SK-N-SH (cell line): ENCODE measurements at regions not wholly inside any gene's neighbourhood (a gene's known extent, or its start where the extent isn't known, plus 50 kb on each side); places are given as distances from the start of the nearest gene placed in this dataset.

Experiments used
- CTCF ChIA-PET: fragments of 300-600, 350-600 bp; formaldehyde crosslinking; extraction: SDS; loops from one replicate; lab custom pipeline; 2021; lab: Yijun Ruan, JAX
- POLR2A ChIA-PET: fragments of 350-600 bp; sonication (Branson Sonifier 250); formaldehyde crosslinking; extraction: SDS; loops from one replicate; lab custom pipeline; 2020; ENCODE audit warnings: antibody characterized with exemption, inconsistent platforms; lab: Yijun Ruan, JAX
- DNase-seq: peaks from one replicate; pipeline ENCODE4 v3.0.0; 2012
- H2AFZ ChIP-seq: fragments of 200-600 bp; sonication (generic); 2 replicates; pipeline ENCODE4 v1.8.1; 2016; ENCODE audit warnings: antibody characterized with exemption, mild to moderate bottlenecking, low read depth
- H3F3A ChIP-seq: fragments of 200-600 bp; sonication (generic); replicated peaks from 2 replicates; pipeline ENCODE3; 2016; ENCODE audit warnings: antibody characterized with exemption, mild to moderate bottlenecking; ENCODE audit not compliant: insufficient read depth
- H3K27ac ChIP-seq, 2 experiments: fragments of 200-500 bp in 1 of 2; fragments of 200-600 bp in 1 of 2; sonication (Bioruptor generic) in 1 of 2; sonication (generic), shearing (Covaris generic) in 1 of 2; 2 replicates each; pipeline versions ENCODE4 v1.5.1 to v1.6.1; 2014 to 2016; ENCODE audit warnings: low read depth in 2 of 2, inconsistent platforms in 1 of 2, low read length in 1 of 2, mild to moderate bottlenecking in 1 of 2, mixed read lengths in 1 of 2
- H3K27me3 ChIP-seq: fragments of 200-600 bp; sonication (generic), shearing (Covaris generic); 2 replicates; pipeline ENCODE4 v1.6.1; 2016; ENCODE audit warnings: mixed run types; ENCODE audit not compliant: insufficient read depth
- H3K36me3 ChIP-seq, 2 experiments: fragments of 200-500 bp in 1 of 2; fragments of 200-600 bp in 1 of 2; sonication (Bioruptor generic) in 1 of 2; sonication (generic) in 1 of 2; replicated peaks in 1 of 2; 2 replicates each; pipeline versions ENCODE3 to v1.5.1; 2014 to 2016; ENCODE audit warnings: low read length in 1 of 2, mild to moderate bottlenecking in 1 of 2; ENCODE audit not compliant: insufficient read depth in 2 of 2, control insufficient read depth in 1 of 2
- H3K4me1 ChIP-seq, 2 experiments: fragments of 200-500 bp in 1 of 2; fragments of 200-600 bp in 1 of 2; sonication (Bioruptor generic) in 1 of 2; sonication (generic), shearing (Covaris generic) in 1 of 2; 2 replicates each; pipeline versions ENCODE4 v1.5.1 to v1.6.1; 2014 to 2016; ENCODE audit warnings: low read depth in 1 of 2, low read length in 1 of 2, mixed run types in 1 of 2; ENCODE audit not compliant: insufficient read depth in 2 of 2, control insufficient read depth in 1 of 2
- H3K4me2 ChIP-seq: fragments of 200-600 bp; sonication (generic), shearing (Covaris generic); 2 replicates; pipeline ENCODE4 v1.6.1; 2017; ENCODE audit warnings: mixed run types
- H3K4me3 ChIP-seq, 2 experiments: fragments of 200-500 bp in 1 of 2; fragments of 200-600 bp in 1 of 2; sonication (Bioruptor generic) in 1 of 2; sonication (generic), shearing (Covaris generic) in 1 of 2; 2 replicates each; pipeline versions ENCODE4 v1.5.1 to v1.8.1; 2014 to 2016; ENCODE audit warnings: low read depth in 2 of 2, inconsistent platforms in 1 of 2, low read length in 1 of 2, mild to moderate bottlenecking in 1 of 2, mixed read lengths in 1 of 2, moderate library complexity in 1 of 2
- H3K79me2 ChIP-seq: fragments of 200-600 bp; sonication (generic); 2 replicates; pipeline ENCODE4 v1.8.1; 2017; ENCODE audit warnings: mild to moderate bottlenecking; ENCODE audit not compliant: insufficient read depth
- H3K9ac ChIP-seq: fragments of 200-600 bp; sonication (generic); 2 replicates; pipeline ENCODE4 v1.6.1; 2017; ENCODE audit warnings: mixed run types
- H3K9me2 ChIP-seq: fragments of 200-600 bp; sonication (generic); 2 replicates; pipeline ENCODE4 v1.6.1; 2017; ENCODE audit warnings: mixed run types
- H3K9me3 ChIP-seq: fragments of 200-600 bp; sonication (generic); 2 replicates; pipeline ENCODE4 v1.6.1; 2017; ENCODE audit warnings: mixed run types, mild to moderate bottlenecking, moderate library complexity
- H4K20me1 ChIP-seq: fragments of 200-600 bp; sonication (generic); 2 replicates; pipeline ENCODE4 v1.6.1; 2017; ENCODE audit warnings: mild to moderate bottlenecking, mixed run types; ENCODE audit not compliant: insufficient read depth
- EZH2phosphoT487 ChIP-seq: fragments of 200-600 bp; sonication (generic); IDR thresholded peaks from 2 replicates; pipeline ENCODE4 v1.6.1; 2017; ENCODE audit warnings: low read depth, mixed run types, mild to moderate bottlenecking, antibody characterized with exemption, moderate library complexity, borderline replicate concordance
- FOSL2 ChIP-seq: IDR thresholded peaks from 2 replicates; pipeline ENCODE4 v1.4.0; 2012; ENCODE audit warnings: low read depth, mild to moderate bottlenecking, moderate library complexity, borderline replicate concordance
- FOXJ3 ChIP-seq: sonication (generic); formaldehyde crosslinking; IDR thresholded peaks from 2 replicates; pipeline ENCODE4 v1.5.1; 2020; ENCODE audit warnings: mild to moderate bottlenecking, missing genetic modification reagents
- FOXM1 ChIP-seq: IDR thresholded peaks from 2 replicates; pipeline ENCODE4 v1.4.0; 2012; ENCODE audit warnings: low read depth, mild to moderate bottlenecking
- JUND ChIP-seq: IDR thresholded peaks from 2 replicates; pipeline ENCODE4 v1.4.0; 2012
- MXI1 ChIP-seq: IDR thresholded peaks from 2 replicates; pipeline ENCODE4 v1.6.1; 2012; ENCODE audit warnings: mild to moderate bottlenecking, low read depth, low read length, improper control_type of control experiment
- NFIC ChIP-seq: IDR thresholded peaks from 2 replicates; pipeline ENCODE4 v1.4.0; 2012; ENCODE audit warnings: borderline replicate concordance
- NRF1 ChIP-seq: IDR thresholded peaks from 2 replicates; pipeline ENCODE4 v1.6.1; 2012; ENCODE audit warnings: low read depth, mild to moderate bottlenecking, low read length
- POLR2AphosphoS5 ChIP-seq: IDR thresholded peaks from 2 replicates; pipeline ENCODE4 v1.6.1; 2012; ENCODE audit warnings: low read depth, low read length
- RAD21 ChIP-seq: IDR thresholded peaks from 2 replicates; pipeline ENCODE4 v1.6.1; 2012; ENCODE audit warnings: mild to moderate bottlenecking, low read length
- RCOR1 ChIP-seq: fragments of 150-350 bp; IDR thresholded peaks from 2 replicates; pipeline ENCODE4 v1.6.1; 2017; ENCODE audit warnings: antibody characterized with exemption, low read length
- SIN3A ChIP-seq: IDR thresholded peaks from 2 replicates; pipeline ENCODE4 v1.6.1; 2012; ENCODE audit warnings: low read depth, mild to moderate bottlenecking, low read length, moderate library complexity, borderline replicate concordance
- SMC3 ChIP-seq: IDR thresholded peaks from 2 replicates; pipeline ENCODE4 v1.6.1; 2012; ENCODE audit warnings: low read depth, low read length, improper control_type of control experiment
- TAF1 ChIP-seq: IDR thresholded peaks from 2 replicates; pipeline ENCODE4 v1.6.1; 2012; ENCODE audit warnings: low read depth, mild to moderate bottlenecking, low read length, moderate library complexity, borderline replicate concordance
- TCF12 ChIP-seq: IDR thresholded peaks from 2 replicates; pipeline ENCODE4 v1.4.0; 2012
- WGBS: methylation state at CpG from one replicate; pipeline ENCODE4 v1.1.6; 2017; ENCODE audit warnings: low lambda C conversion rate; 5-methylcytosine and 5-hydroxymethylcytosine counted together
- TF ChIP-seq, protein P1 (sequence below): fragments of 200-600 bp; sonication (generic); IDR thresholded peaks from 2 replicates; pipeline ENCODE4 v1.6.1; 2017; ENCODE audit warnings: antibody characterized with exemption, mild to moderate bottlenecking, moderate library complexity
- TF ChIP-seq, protein P2 (sequence below): fragments of 150-350 bp; IDR thresholded peaks from 2 replicates; pipeline ENCODE4 v1.6.1; 2016; ENCODE audit warnings: mild to moderate bottlenecking, low read depth, low read length
- TF ChIP-seq, protein P3 (sequence below): IDR thresholded peaks from 2 replicates; pipeline ENCODE4; 2012
- TF ChIP-seq, protein P4 (sequence below): IDR thresholded peaks from 2 replicates; pipeline ENCODE4 v1.4.0; 2012; ENCODE audit warnings: low read depth, borderline replicate concordance

DNA sequence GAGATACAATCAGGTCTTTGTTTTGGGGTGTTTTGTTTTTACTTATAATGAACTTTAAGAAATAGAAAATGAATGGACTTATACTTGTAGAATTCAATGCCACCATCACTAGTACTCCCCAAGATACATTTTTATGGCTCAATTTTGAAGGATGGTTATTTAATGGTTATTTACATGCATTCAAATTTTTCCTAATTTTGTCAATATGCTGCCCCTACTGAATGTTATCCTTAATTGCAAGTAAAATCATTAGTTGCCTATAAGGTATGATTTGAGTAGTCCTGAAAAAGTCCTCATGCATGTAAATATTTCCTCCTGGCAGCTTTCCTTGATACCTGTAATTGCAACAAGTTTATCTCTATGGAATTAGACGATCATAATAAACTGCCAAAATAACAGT is 391.2 kb downstream of the BCAT1 start:
- Histone ChIP-seq H2AFZ (no peak overlapping the region), H3K4me2 (no peak overlapping the region), H3K36me3 (no peaks in the 10 kb centered on the region), H3K9ac (no peak overlapping the region), H3K4me3 (no peak overlapping the region), H3F3A (no peaks in the 10 kb centered on the region), H3K4me1 (peaks cover 0 to 8% of the 10 kb centered on the region in 2 experiments; a peak in 3 of 4 replicates), H3K27me3 (no peaks in the 10 kb centered on the region), H3K27ac (no peak overlapping the region), H3K79me2 (no peaks in the 10 kb centered on the region), H4K20me1 (no peaks in the 10 kb centered on the region), H3K9me2 (no peaks in the 10 kb centered on the region), H3K9me3 (no peaks in the 10 kb centered on the region)
- no peak for DNase-seq
- no peak for TF ChIP-seq TCF12
- no peak for TF ChIP-seq EZH2phosphoT487
- TF ChIP-seq, protein P1, sequence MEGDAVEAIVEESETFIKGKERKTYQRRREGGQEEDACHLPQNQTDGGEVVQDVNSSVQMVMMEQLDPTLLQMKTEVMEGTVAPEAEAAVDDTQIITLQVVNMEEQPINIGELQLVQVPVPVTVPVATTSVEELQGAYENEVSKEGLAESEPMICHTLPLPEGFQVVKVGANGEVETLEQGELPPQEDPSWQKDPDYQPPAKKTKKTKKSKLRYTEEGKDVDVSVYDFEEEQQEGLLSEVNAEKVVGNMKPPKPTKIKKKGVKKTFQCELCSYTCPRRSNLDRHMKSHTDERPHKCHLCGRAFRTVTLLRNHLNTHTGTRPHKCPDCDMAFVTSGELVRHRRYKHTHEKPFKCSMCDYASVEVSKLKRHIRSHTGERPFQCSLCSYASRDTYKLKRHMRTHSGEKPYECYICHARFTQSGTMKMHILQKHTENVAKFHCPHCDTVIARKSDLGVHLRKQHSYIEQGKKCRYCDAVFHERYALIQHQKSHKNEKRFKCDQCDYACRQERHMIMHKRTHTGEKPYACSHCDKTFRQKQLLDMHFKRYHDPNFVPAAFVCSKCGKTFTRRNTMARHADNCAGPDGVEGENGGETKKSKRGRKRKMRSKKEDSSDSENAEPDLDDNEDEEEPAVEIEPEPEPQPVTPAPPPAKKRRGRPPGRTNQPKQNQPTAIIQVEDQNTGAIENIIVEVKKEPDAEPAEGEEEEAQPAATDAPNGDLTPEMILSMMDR = no peak
- no peak for TF ChIP-seq MXI1
- no peak for TF ChIP-seq RAD21
- TF ChIP-seq RCOR1 = no peak
- no peak for TF ChIP-seq POLR2AphosphoS5
- no peak for TF ChIP-seq FOXJ3
- ChIA-PET POLR2A (no interaction called here), CTCF (no interaction called here)
- 78% methylated on average over 1 of the region's 1 CpG for WGBS

DNA sequence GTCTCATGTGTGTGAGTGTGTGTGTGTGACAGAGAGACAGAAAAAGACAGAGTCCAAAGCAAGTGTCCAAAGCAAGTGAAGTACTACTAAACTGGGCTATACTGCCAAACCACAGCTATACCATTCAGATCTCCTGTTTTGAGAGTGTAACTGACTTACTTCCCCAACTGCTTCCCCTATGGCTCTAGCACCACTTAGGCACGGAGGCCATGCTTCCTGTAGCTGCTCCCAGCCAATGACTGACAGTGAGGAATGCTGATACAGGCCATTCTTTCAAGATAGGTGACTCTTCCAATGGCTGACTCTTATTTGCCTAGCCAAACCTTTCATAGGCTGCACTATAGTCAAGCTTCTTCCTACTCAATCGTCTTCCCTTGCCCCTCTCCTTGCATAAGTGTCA is 393.2 kb downstream of the BCAT1 start:
- DNase-seq = no peak
- POLR2A ChIA-PET = no interaction called here
- no peak overlapping the region for H3K4me3 ChIP-seq
- no peak overlapping the region for H2AFZ ChIP-seq
- H4K20me1 ChIP-seq = no peaks in the 10 kb centered on the region
- no peak overlapping the region for H3K4me2 ChIP-seq
- no peaks in the 10 kb centered on the region for H3K79me2 ChIP-seq
- H3K36me3 ChIP-seq = no peaks in the 10 kb centered on the region
- no peak overlapping the region for H3K9ac ChIP-seq
- no peaks in the 10 kb centered on the region for H3K9me3 ChIP-seq
- peaks cover 0 to 1% of the 10 kb centered on the region in 2 experiments; a peak in 3 of 4 replicates for H3K4me1 ChIP-seq
- no peaks in the 10 kb centered on the region for H3F3A ChIP-seq
- CTCF ChIA-PET = interaction anchor here (1.5 kb wide), 1 partner anchor 10 kb away, joined by 3 read pairs; no protein-coding TSS in a partner anchor
- H3K27me3 ChIP-seq = no peaks in the 10 kb centered on the region
- TF ChIP-seq FOXJ3 (no peak), NFIC (no peak), SMC3 (no peak), TAF1 (no peak), RAD21 (no peak), JUND (no peak), SIN3A (no peak), FOSL2 (no peak), FOXM1 (no peak), NRF1 (no peak), RCOR1 (no peak)
- TF ChIP-seq, protein P2, sequence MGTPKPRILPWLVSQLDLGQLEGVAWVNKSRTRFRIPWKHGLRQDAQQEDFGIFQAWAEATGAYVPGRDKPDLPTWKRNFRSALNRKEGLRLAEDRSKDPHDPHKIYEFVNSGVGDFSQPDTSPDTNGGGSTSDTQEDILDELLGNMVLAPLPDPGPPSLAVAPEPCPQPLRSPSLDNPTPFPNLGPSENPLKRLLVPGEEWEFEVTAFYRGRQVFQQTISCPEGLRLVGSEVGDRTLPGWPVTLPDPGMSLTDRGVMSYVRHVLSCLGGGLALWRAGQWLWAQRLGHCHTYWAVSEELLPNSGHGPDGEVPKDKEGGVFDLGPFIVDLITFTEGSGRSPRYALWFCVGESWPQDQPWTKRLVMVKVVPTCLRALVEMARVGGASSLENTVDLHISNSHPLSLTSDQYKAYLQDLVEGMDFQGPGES = no peak
- TF ChIP-seq, protein P3, sequence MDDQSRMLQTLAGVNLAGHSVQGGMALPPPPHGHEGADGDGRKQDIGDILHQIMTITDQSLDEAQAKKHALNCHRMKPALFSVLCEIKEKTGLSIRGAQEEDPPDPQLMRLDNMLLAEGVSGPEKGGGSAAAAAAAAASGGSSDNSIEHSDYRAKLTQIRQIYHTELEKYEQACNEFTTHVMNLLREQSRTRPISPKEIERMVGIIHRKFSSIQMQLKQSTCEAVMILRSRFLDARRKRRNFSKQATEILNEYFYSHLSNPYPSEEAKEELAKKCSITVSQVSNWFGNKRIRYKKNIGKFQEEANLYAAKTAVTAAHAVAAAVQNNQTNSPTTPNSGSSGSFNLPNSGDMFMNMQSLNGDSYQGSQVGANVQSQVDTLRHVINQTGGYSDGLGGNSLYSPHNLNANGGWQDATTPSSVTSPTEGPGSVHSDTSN = no peak
- TF ChIP-seq, protein P4, sequence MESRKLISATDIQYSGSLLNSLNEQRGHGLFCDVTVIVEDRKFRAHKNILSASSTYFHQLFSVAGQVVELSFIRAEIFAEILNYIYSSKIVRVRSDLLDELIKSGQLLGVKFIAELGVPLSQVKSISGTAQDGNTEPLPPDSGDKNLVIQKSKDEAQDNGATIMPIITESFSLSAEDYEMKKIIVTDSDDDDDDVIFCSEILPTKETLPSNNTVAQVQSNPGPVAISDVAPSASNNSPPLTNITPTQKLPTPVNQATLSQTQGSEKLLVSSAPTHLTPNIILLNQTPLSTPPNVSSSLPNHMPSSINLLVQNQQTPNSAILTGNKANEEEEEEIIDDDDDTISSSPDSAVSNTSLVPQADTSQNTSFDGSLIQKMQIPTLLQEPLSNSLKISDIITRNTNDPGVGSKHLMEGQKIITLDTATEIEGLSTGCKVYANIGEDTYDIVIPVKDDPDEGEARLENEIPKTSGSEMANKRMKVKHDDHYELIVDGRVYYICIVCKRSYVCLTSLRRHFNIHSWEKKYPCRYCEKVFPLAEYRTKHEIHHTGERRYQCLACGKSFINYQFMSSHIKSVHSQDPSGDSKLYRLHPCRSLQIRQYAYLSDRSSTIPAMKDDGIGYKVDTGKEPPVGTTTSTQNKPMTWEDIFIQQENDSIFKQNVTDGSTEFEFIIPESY = no peak
- no peak overlapping the region for H3K27ac ChIP-seq
- no peaks in the 10 kb centered on the region for H3K9me2 ChIP-seq
- 75% methylated on average over 2 of the region's 2 CpGs for WGBS
